Memory B cell (primary cell): ENCODE measurements at regions not wholly inside any gene's neighbourhood (a gene's known extent, or its start where the extent isn't known, plus 50 kb on each side); places are given as distances from the start of the nearest gene placed in this dataset.

ENCODE experiments used
- ATAC-seq: fragments of 150-1000 bp; cut with Tn5 transposase; 2 replicates; pipeline ENCODE4 v1.10.0; 2021; ENCODE audit warnings: low read depth, mild to moderate bottlenecking, moderate library complexity
- DNase-seq, 2 donors: peaks; one replicate each; pipeline ENCODE4 v3.0.0; 2022; ENCODE audit warnings: low spot score in 2 of 2
- H3K27ac Mint-ChIP-seq: one replicate; pipeline ENCODE4 v1.8.0; 2022; ENCODE audit warnings: mild to moderate bottlenecking, moderate library complexity, mixed read lengths
- H3K27me3 Mint-ChIP-seq: one replicate; pipeline ENCODE4 v1.8.0; 2022; ENCODE audit warnings: mixed read lengths
- H3K36me3 Mint-ChIP-seq: one replicate; pipeline ENCODE4 v1.8.0; 2022; ENCODE audit warnings: mild to moderate bottlenecking, mixed read lengths
- H3K4me1 Mint-ChIP-seq: one replicate; pipeline ENCODE4 v1.8.0; 2022; ENCODE audit warnings: mixed read lengths
- H3K4me3 Mint-ChIP-seq: one replicate; pipeline ENCODE4 v1.8.0; 2022; ENCODE audit warnings: mild to moderate bottlenecking, moderate library complexity, mixed read lengths
- H3K9me3 Mint-ChIP-seq: one replicate; pipeline ENCODE4 v1.8.0; 2022; ENCODE audit warnings: mixed read lengths

- no peak for ATAC-seq
- Mint-ChIP-seq H3K4me1 (no peaks in the 10 kb centered on the region), H3K9me3 (peaks cover 29% of the 10 kb centered on the region), H3K4me3 (no peak overlapping the region), H3K36me3 (peaks cover 9% of the 10 kb centered on the region), H3K27me3 (no peaks in the 10 kb centered on the region), H3K27ac (no peak overlapping the region)
- DNase-seq: no peak
Observed at GRCh38 chr5:89777758-89778157, 631.8 kb downstream of the CETN3 start.

- ATAC-seq (no peak), DNase-seq (no peak)
- Mint-ChIP-seq H3K4me3 (no peak overlapping the region), H3K27me3 (peaks cover 1% of the 10 kb centered on the region), H3K27ac (no peak overlapping the region), H3K9me3 (peaks cover 1% of the 10 kb centered on the region), H3K36me3 (no peaks in the 10 kb centered on the region), H3K4me1 (peaks cover 3% of the 10 kb centered on the region)
Observed at GRCh38 chr5:89769975-89770374, 639.6 kb downstream of the CETN3 start.

- ATAC-seq: no peak
- Mint-ChIP-seq H3K4me3 (no peak overlapping the region), H3K9me3 (no peaks in the 10 kb centered on the region), H3K27ac (no peak overlapping the region), H3K4me1 (no peaks in the 10 kb centered on the region), H3K36me3 (no peaks in the 10 kb centered on the region), H3K27me3 (peaks cover 1% of the 10 kb centered on the region)
- DNase-seq: no peak
Observed at GRCh38 chr5:89759802-89760201, 649.8 kb downstream of the CETN3 start.

- no peaks in the 10 kb centered on the region for H3K9me3 Mint-ChIP-seq
- H3K4me3 Mint-ChIP-seq: no peak overlapping the region
- DNase-seq: no peak
- no peak overlapping the region for H3K27ac Mint-ChIP-seq
- H3K27me3 Mint-ChIP-seq: peaks cover 1% of the 10 kb centered on the region
- no peaks in the 10 kb centered on the region for H3K4me1 Mint-ChIP-seq
- no peaks in the 10 kb centered on the region for H3K36me3 Mint-ChIP-seq
- ATAC-seq: no peak
Observed at GRCh38 chr5:89758146-89758545, 651.4 kb downstream of the CETN3 start.

- Mint-ChIP-seq H3K9me3 (no peaks in the 10 kb centered on the region), H3K4me1 (no peaks in the 10 kb centered on the region), H3K36me3 (no peaks in the 10 kb centered on the region), H3K4me3 (no peak overlapping the region), H3K27me3 (no peaks in the 10 kb centered on the region), H3K27ac (no peak overlapping the region)
- ATAC-seq (no peak), DNase-seq (no peak)
Observed at GRCh38 chr5:89756955-89757354, 652.6 kb downstream of the CETN3 start.

- H3K4me1 Mint-ChIP-seq: no peaks in the 10 kb centered on the region
- H3K27ac Mint-ChIP-seq: no peak overlapping the region
- H3K4me3 Mint-ChIP-seq: no peak overlapping the region
- DNase-seq: no peak
- no peaks in the 10 kb centered on the region for H3K27me3 Mint-ChIP-seq
- no peaks in the 10 kb centered on the region for H3K9me3 Mint-ChIP-seq
- H3K36me3 Mint-ChIP-seq: no peaks in the 10 kb centered on the region
- no peak for ATAC-seq
Observed at GRCh38 chr5:89755024-89755423, 654.5 kb downstream of the CETN3 start.

GRCh38 chr5:89735082-89735481, 674.5 kb downstream of the CETN3 start:
- no peak overlapping the region for H3K4me3 Mint-ChIP-seq
- no peak for DNase-seq

GRCh38 chr5:89733772-89734171, 675.8 kb downstream of the CETN3 start:
- ATAC-seq: peak; percentile 58
- Mint-ChIP-seq H3K4me1 (peaks cover 5% of the 10 kb centered on the region), H3K4me3 (no peak overlapping the region), H3K27me3 (no peaks in the 10 kb centered on the region), H3K36me3 (no peaks in the 10 kb centered on the region), H3K27ac (no peak overlapping the region), H3K9me3 (no peaks in the 10 kb centered on the region)
- no peak for DNase-seq

More at GRCh38 chr5:89735082-89735481, 674.5 kb downstream of the CETN3 start:
- no peak for ATAC-seq
- Mint-ChIP-seq H3K9me3 (no peaks in the 10 kb centered on the region), H3K4me1 (no peaks in the 10 kb centered on the region), H3K36me3 (no peaks in the 10 kb centered on the region), H3K27ac (no peak overlapping the region), H3K27me3 (no peaks in the 10 kb centered on the region)

GRCh38 chr5:89729623-89730301, 679.8 kb downstream of the CETN3 start:
- ATAC-seq (no peak), DNase-seq (no peak)
- Mint-ChIP-seq H3K27me3 (no peaks in the 10 kb centered on the region), H3K27ac (no peak overlapping the region), H3K9me3 (no peaks in the 10 kb centered on the region), H3K4me3 (no peak overlapping the region), H3K4me1 (peaks cover 6% of the 10 kb centered on the region), H3K36me3 (no peaks in the 10 kb centered on the region)

GRCh38 chr5:89728750-89729149, 680.8 kb downstream of the CETN3 start:
- no peaks in the 10 kb centered on the region for H3K36me3 Mint-ChIP-seq
- ATAC-seq: no peak

GRCh38 chr5:89728134-89728533, 681.4 kb downstream of the CETN3 start:
- H3K9me3 Mint-ChIP-seq: no peaks in the 10 kb centered on the region
- H3K4me3 Mint-ChIP-seq: no peak overlapping the region
- no peaks in the 10 kb centered on the region for H3K36me3 Mint-ChIP-seq
- peaks cover 6% of the 10 kb centered on the region for H3K4me1 Mint-ChIP-seq
- no peaks in the 10 kb centered on the region for H3K27me3 Mint-ChIP-seq
- no peak for ATAC-seq
- no peak for DNase-seq
- H3K27ac Mint-ChIP-seq: peak overlapping the region; percentile 28

More at GRCh38 chr5:89728750-89729149, 680.8 kb downstream of the CETN3 start:
- no peak overlapping the region for H3K4me3 Mint-ChIP-seq
- no peak overlapping the region for H3K27ac Mint-ChIP-seq
- H3K27me3 Mint-ChIP-seq: no peaks in the 10 kb centered on the region
- peaks cover 6% of the 10 kb centered on the region for H3K4me1 Mint-ChIP-seq
- DNase-seq: no peak
- no peaks in the 10 kb centered on the region for H3K9me3 Mint-ChIP-seq

- Mint-ChIP-seq H3K4me1 (peaks cover 3% of the 10 kb centered on the region), H3K4me3 (no peak overlapping the region), H3K27ac (no peak overlapping the region), H3K36me3 (no peaks in the 10 kb centered on the region), H3K27me3 (no peaks in the 10 kb centered on the region), H3K9me3 (no peaks in the 10 kb centered on the region)
- DNase-seq: no peak
- ATAC-seq: no peak
Observed at GRCh38 chr5:89724379-89725095, 685.0 kb downstream of the CETN3 start.

GRCh38 chr5:89723907-89724306, 685.6 kb downstream of the CETN3 start:
- no peak overlapping the region for H3K4me3 Mint-ChIP-seq
- H3K27me3 Mint-ChIP-seq: no peaks in the 10 kb centered on the region
- ATAC-seq (no peak), DNase-seq (no peak)
- no peaks in the 10 kb centered on the region for H3K36me3 Mint-ChIP-seq
- H3K9me3 Mint-ChIP-seq: no peaks in the 10 kb centered on the region
- H3K27ac Mint-ChIP-seq: peak overlapping the region; percentile 60
- H3K4me1 Mint-ChIP-seq: peaks cover 2% of the 10 kb centered on the region

- H3K9me3 Mint-ChIP-seq: no peaks in the 10 kb centered on the region
- no peaks in the 10 kb centered on the region for H3K4me1 Mint-ChIP-seq
- H3K27ac Mint-ChIP-seq: no peak overlapping the region
- H3K36me3 Mint-ChIP-seq: no peaks in the 10 kb centered on the region
- DNase-seq: no peak
- no peak for ATAC-seq
- no peak overlapping the region for H3K4me3 Mint-ChIP-seq
- H3K27me3 Mint-ChIP-seq: no peaks in the 10 kb centered on the region
Observed at GRCh38 chr5:89722538-89722937, 687.0 kb downstream of the CETN3 start.

- DNase-seq (no peak), ATAC-seq (no peak)
- Mint-ChIP-seq H3K27ac (no peak overlapping the region), H3K4me1 (no peaks in the 10 kb centered on the region), H3K9me3 (no peaks in the 10 kb centered on the region), H3K27me3 (no peaks in the 10 kb centered on the region), H3K4me3 (no peak overlapping the region), H3K36me3 (no peaks in the 10 kb centered on the region)
Observed at GRCh38 chr5:89721931-89722330, 687.6 kb downstream of the CETN3 start.
